ENCODE measurements at regions not wholly inside any gene's neighbourhood (a gene's known extent, or its start where the extent isn't known, plus 50 kb on each side); places are given as distances from the start of the nearest gene placed in this dataset.

- Histone ChIP-seq H3K4me3 (replicated peaks; ENCODE audit: insufficient read depth, low read length) (no peak overlapping the region), H3K27me3 (ENCODE audit: insufficient read depth, poor library complexity, severe bottlenecking) (no peaks in the 10 kb centered on the region), H3K27ac (replicated peaks) (no peak overlapping the region)
- no peak for DNase-seq (ENCODE audit: low read depth in 1 of 2, low spot score in 1 of 2)
- no peak for TF ChIP-seq SPI1 (IDR thresholded peaks at IDR 0.05; ENCODE audit: borderline replicate concordance, low read depth)
These were observed 106.9 kb upstream of the NAV2 start for GRCh38 chr11:19605520-19606371.

DNA sequence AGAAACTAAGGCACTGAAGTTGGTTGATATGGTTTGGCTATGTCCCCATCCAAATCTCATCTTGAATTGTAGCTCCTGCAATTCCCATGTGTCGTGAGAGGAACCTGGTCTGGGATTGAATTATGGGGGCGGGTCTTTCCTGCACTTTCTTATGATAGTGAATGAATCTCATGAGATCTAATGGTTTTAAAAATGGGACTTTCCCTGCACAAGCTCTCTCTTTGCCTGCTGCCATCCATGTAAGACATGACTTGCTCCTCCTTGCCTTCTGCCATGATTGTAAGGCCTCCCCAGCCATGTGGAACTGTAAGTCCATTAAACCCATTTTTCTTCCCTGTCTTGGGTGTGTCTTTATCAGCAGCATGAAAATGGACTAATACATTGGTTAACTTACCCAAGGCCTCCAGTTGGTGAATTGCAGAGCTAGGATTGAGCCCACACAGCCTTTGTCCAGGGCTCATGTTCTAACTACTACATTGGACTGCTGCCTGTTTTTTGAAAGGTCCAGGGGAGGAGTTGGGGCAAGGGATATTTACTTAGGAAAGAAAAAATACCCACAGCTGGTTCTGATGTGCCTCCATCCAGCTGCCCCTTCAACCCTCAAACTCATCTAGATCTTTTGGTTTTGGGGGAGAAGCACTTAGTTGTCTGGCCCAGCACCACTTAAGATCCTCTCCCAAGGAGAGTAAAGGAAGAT, 107.8 kb upstream of the NAV2 start:
- no peak overlapping the region for H3K4me3 ChIP-seq (replicated peaks; ENCODE audit: insufficient read depth, low read length)
- no peak for DNase-seq (ENCODE audit: low read depth in 1 of 2, low spot score in 1 of 2)
- H3K27me3 ChIP-seq (ENCODE audit: insufficient read depth, poor library complexity, severe bottlenecking) = no peaks in the 10 kb centered on the region
- TF ChIP-seq, protein P1, sequence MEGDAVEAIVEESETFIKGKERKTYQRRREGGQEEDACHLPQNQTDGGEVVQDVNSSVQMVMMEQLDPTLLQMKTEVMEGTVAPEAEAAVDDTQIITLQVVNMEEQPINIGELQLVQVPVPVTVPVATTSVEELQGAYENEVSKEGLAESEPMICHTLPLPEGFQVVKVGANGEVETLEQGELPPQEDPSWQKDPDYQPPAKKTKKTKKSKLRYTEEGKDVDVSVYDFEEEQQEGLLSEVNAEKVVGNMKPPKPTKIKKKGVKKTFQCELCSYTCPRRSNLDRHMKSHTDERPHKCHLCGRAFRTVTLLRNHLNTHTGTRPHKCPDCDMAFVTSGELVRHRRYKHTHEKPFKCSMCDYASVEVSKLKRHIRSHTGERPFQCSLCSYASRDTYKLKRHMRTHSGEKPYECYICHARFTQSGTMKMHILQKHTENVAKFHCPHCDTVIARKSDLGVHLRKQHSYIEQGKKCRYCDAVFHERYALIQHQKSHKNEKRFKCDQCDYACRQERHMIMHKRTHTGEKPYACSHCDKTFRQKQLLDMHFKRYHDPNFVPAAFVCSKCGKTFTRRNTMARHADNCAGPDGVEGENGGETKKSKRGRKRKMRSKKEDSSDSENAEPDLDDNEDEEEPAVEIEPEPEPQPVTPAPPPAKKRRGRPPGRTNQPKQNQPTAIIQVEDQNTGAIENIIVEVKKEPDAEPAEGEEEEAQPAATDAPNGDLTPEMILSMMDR (IDR thresholded peaks at IDR 0.05; ENCODE audit: insufficient read depth, low read length) = no peak
- TF ChIP-seq SPI1 (IDR thresholded peaks at IDR 0.05; ENCODE audit: borderline replicate concordance, low read depth) (no peak), GABPA (IDR thresholded peaks at IDR 0.05; ENCODE audit: low read depth) (no peak), POLR2AphosphoS5 (IDR thresholded peaks at IDR 0.05; ENCODE audit: low read depth) (no peak)
- TF ChIP-seq, protein P2, sequence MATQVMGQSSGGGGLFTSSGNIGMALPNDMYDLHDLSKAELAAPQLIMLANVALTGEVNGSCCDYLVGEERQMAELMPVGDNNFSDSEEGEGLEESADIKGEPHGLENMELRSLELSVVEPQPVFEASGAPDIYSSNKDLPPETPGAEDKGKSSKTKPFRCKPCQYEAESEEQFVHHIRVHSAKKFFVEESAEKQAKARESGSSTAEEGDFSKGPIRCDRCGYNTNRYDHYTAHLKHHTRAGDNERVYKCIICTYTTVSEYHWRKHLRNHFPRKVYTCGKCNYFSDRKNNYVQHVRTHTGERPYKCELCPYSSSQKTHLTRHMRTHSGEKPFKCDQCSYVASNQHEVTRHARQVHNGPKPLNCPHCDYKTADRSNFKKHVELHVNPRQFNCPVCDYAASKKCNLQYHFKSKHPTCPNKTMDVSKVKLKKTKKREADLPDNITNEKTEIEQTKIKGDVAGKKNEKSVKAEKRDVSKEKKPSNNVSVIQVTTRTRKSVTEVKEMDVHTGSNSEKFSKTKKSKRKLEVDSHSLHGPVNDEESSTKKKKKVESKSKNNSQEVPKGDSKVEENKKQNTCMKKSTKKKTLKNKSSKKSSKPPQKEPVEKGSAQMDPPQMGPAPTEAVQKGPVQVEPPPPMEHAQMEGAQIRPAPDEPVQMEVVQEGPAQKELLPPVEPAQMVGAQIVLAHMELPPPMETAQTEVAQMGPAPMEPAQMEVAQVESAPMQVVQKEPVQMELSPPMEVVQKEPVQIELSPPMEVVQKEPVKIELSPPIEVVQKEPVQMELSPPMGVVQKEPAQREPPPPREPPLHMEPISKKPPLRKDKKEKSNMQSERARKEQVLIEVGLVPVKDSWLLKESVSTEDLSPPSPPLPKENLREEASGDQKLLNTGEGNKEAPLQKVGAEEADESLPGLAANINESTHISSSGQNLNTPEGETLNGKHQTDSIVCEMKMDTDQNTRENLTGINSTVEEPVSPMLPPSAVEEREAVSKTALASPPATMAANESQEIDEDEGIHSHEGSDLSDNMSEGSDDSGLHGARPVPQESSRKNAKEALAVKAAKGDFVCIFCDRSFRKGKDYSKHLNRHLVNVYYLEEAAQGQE (IDR thresholded peaks at IDR 0.05; ENCODE audit: insufficient replicate concordance, low read depth) = no peak
- no peak overlapping the region for H3K27ac ChIP-seq (replicated peaks)

GRCh38 chr11:19603771-19604170, 108.9 kb upstream of the NAV2 start:
- Histone ChIP-seq H3K27ac (replicated peaks) (no peak overlapping the region), H3K27me3 (ENCODE audit: insufficient read depth, poor library complexity, severe bottlenecking) (peaks cover 2% of the 10 kb centered on the region), H3K4me3 (replicated peaks; ENCODE audit: insufficient read depth, low read length) (no peak overlapping the region)
- TF ChIP-seq, protein P2 (IDR thresholded peaks at IDR 0.05; ENCODE audit: insufficient replicate concordance, low read depth) = no peak
- TF ChIP-seq GABPA (IDR thresholded peaks at IDR 0.05; ENCODE audit: low read depth) = no peak
- no peak for TF ChIP-seq POLR2AphosphoS5 (IDR thresholded peaks at IDR 0.05; ENCODE audit: low read depth)
- no peak for TF ChIP-seq SPI1 (IDR thresholded peaks at IDR 0.05; ENCODE audit: borderline replicate concordance, low read depth)
- DNase-seq (ENCODE audit: low read depth in 1 of 2, low spot score in 1 of 2) = no peak

DNA sequence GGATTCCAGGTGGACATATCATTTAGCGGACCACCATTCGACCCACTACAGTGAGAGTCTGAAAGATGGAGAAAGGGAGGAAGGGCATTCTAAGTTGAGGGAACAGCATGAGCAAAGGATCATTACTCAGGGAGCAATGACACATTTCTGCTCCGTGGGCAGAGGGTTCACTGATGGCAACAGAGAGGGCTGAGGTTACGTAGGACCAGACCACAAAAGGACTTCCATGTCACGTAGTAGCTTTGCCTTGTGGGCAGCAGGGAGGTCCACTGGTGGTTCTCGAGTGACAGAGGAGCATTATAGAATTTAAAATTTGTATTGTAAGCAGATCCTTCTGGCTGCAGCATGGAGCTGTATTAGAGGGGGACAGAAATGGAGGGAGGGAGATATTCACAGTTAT, 109.7 kb upstream of the NAV2 start:
- H3K27ac ChIP-seq (replicated peaks) = no peak overlapping the region
- no peak overlapping the region for H3K4me3 ChIP-seq (replicated peaks; ENCODE audit: insufficient read depth, low read length)
- TF ChIP-seq GABPA (IDR thresholded peaks at IDR 0.05; ENCODE audit: low read depth) (no peak), POLR2AphosphoS5 (IDR thresholded peaks at IDR 0.05; ENCODE audit: low read depth) (no peak), SPI1 (IDR thresholded peaks at IDR 0.05; ENCODE audit: borderline replicate concordance, low read depth) (no peak)
- TF ChIP-seq, protein P2 (IDR thresholded peaks at IDR 0.05; ENCODE audit: insufficient replicate concordance, low read depth) = no peak
- TF ChIP-seq, protein P1 (IDR thresholded peaks at IDR 0.05; ENCODE audit: insufficient read depth, low read length) = no peak
- H3K27me3 ChIP-seq (ENCODE audit: insufficient read depth, poor library complexity, severe bottlenecking) = peaks cover 2% of the 10 kb centered on the region
- DNase-seq (ENCODE audit: low read depth in 1 of 2, low spot score in 1 of 2) = no peak

Data from HL-60 (cell line).